Right atrium auricular region (tissue), 2 donors: ENCODE measurements at regions not wholly inside any gene's neighbourhood (a gene's known extent, or its start where the extent isn't known, plus 50 kb on each side); places are given as distances from the start of the nearest gene placed in this dataset.

Experiments
- DNase-seq: peaks from one replicate; pipeline ENCODE4 v3.0.0-alpha.2; 2019; ENCODE audit warnings: low spot score
- H3K27ac ChIP-seq, 2 donors: fragments of 200-600 bp; sonication (generic); 1 replicate in 1 of 2; 2 replicates in 1 of 2; pipeline ENCODE4 v1.5.1; 2016 to 2019
- H3K27me3 ChIP-seq, 2 donors: fragments of 200-600 bp; sonication (generic); one replicate each; pipeline versions ENCODE4 v1.5.1 to v1.6.0; 2017 to 2019
- H3K36me3 ChIP-seq: fragments of 200-600 bp; sonication (generic); one replicate; pipeline ENCODE4 v1.5.1; 2016
- H3K4me1 ChIP-seq, 2 donors: fragments of 200-600 bp; sonication (generic); one replicate each; pipeline versions ENCODE4 v1.5.1 to v1.6.0; 2017 to 2019
- H3K4me3 ChIP-seq, 2 donors: fragments of 200-600 bp; sonication (generic); 1 replicate in 1 of 2; 2 replicates in 1 of 2; pipeline ENCODE4 v1.5.1; 2017 to 2019; ENCODE audit warnings: mild to moderate bottlenecking in 1 of 2, moderate library complexity in 1 of 2
- H3K9me3 ChIP-seq, 2 donors: fragments of 200-600 bp; sonication (generic); one replicate each; pipeline ENCODE4 v1.5.1; 2019
- CTCF ChIP-seq, 2 donors: fragments of 200-600 bp; sonication (generic); IDR thresholded peaks; one replicate each; pipeline ENCODE4 v1.5.1; 2019; ENCODE audit warnings: antibody characterized with exemption in 2 of 2

GRCh38 chr13:40170091-40170490, 496.4 kb downstream of the FOXO1 start:
- no peak overlapping the region for H3K4me3 ChIP-seq
- H3K27me3 ChIP-seq, result no peaks in the 10 kb centered on the region
- no peaks in the 10 kb centered on the region for H3K36me3 ChIP-seq
- no peak overlapping the region for H3K27ac ChIP-seq
- no peaks in the 10 kb centered on the region for H3K9me3 ChIP-seq
- no peak for TF ChIP-seq CTCF (IDR thresholded peaks at IDR 0.05)
- DNase-seq, result no peak
- H3K4me1 ChIP-seq, result peaks cover 0 to 8% of the 10 kb centered on the region in 2 donors

- H3K9me3 ChIP-seq, result no peaks in the 10 kb centered on the region
- H3K27me3 ChIP-seq, result no peaks in the 10 kb centered on the region
- TF ChIP-seq CTCF (IDR thresholded peaks at IDR 0.05), result no peak
- no peak for DNase-seq
- no peaks in the 10 kb centered on the region for H3K36me3 ChIP-seq
- H3K4me3 ChIP-seq, result no peak overlapping the region
- H3K4me1 ChIP-seq, result peaks cover 0 to 8% of the 10 kb centered on the region in 2 donors
- H3K27ac ChIP-seq, result no peak overlapping the region
These were observed 495.5 kb downstream of the FOXO1 start for GRCh38 chr13:40170982-40171381.

GRCh38 chr13:40171566-40171965, 494.9 kb downstream of the FOXO1 start:
- H3K36me3 ChIP-seq, result no peaks in the 10 kb centered on the region
- no peaks in the 10 kb centered on the region for H3K9me3 ChIP-seq
- no peak overlapping the region for H3K27ac ChIP-seq
- DNase-seq, result no peak
- H3K4me1 ChIP-seq, result peaks cover 0 to 8% of the 10 kb centered on the region in 2 donors
- no peak overlapping the region for H3K4me3 ChIP-seq
- no peaks in the 10 kb centered on the region for H3K27me3 ChIP-seq
- TF ChIP-seq CTCF (IDR thresholded peaks at IDR 0.05), result no peak

- TF ChIP-seq CTCF (IDR thresholded peaks at IDR 0.05), result no peak
- DNase-seq, result no peak
These were observed 494.3 kb downstream of the FOXO1 start for GRCh38 chr13:40172149-40172591.

GRCh38 chr13:40172878-40173277, 493.6 kb downstream of the FOXO1 start:
- Histone ChIP-seq H3K4me3 (no peak overlapping the region), H3K27me3 (no peaks in the 10 kb centered on the region), H3K4me1 (peaks cover 0 to 8% of the 10 kb centered on the region in 2 donors), H3K36me3 (no peaks in the 10 kb centered on the region), H3K9me3 (no peaks in the 10 kb centered on the region), H3K27ac (no peak overlapping the region)
- no peak for TF ChIP-seq CTCF (IDR thresholded peaks at IDR 0.05)
- no peak for DNase-seq

More at GRCh38 chr13:40172149-40172591, 494.3 kb downstream of the FOXO1 start:
- no peaks in the 10 kb centered on the region for H3K27me3 ChIP-seq
- no peaks in the 10 kb centered on the region for H3K9me3 ChIP-seq
- no peak overlapping the region for H3K27ac ChIP-seq
- no peaks in the 10 kb centered on the region for H3K36me3 ChIP-seq
- peaks cover 0 to 8% of the 10 kb centered on the region in 2 donors for H3K4me1 ChIP-seq
- no peak overlapping the region for H3K4me3 ChIP-seq

- TF ChIP-seq CTCF (IDR thresholded peaks at IDR 0.05), result no peak
- no peak for DNase-seq
- H3K36me3 ChIP-seq, result no peaks in the 10 kb centered on the region
- H3K4me3 ChIP-seq, result no peak overlapping the region
- no peaks in the 10 kb centered on the region for H3K27me3 ChIP-seq
- no peak overlapping the region for H3K27ac ChIP-seq
- no peaks in the 10 kb centered on the region for H3K9me3 ChIP-seq
- H3K4me1 ChIP-seq, result peaks cover 0 to 8% of the 10 kb centered on the region in 2 donors
These were observed 490.8 kb downstream of the FOXO1 start for GRCh38 chr13:40175639-40176038.
